Stimulated activated memory B cell treated with anti-CD40 and anti-IgM and Interleukin-4, amounts not matched to agents 10 μg/mL and 1 μg/mL and 100 μg/mL, for 72 hours (primary cell): ENCODE measurements at regions not wholly inside any gene's neighbourhood (a gene's known extent, or its start where the extent isn't known, plus 50 kb on each side); places are given as distances from the start of the nearest gene placed in this dataset.

Source experiments
- ATAC-seq: fragments of 150-1000 bp; cut with Tn5 transposase; 2 replicates; pipeline ENCODE4 v1.10.0; 2021
- H3K27ac Mint-ChIP-seq: one replicate; pipeline ENCODE4 v1.8.0; 2022; ENCODE audit warnings: mild to moderate bottlenecking, mixed read lengths
- H3K27me3 Mint-ChIP-seq: one replicate; pipeline ENCODE4 v1.8.0; 2022; ENCODE audit warnings: mixed read lengths
- H3K36me3 Mint-ChIP-seq: one replicate; pipeline ENCODE4 v1.8.0; 2022; ENCODE audit warnings: mixed read lengths
- H3K4me1 Mint-ChIP-seq: one replicate; pipeline ENCODE4 v1.8.0; 2022; ENCODE audit warnings: mixed read lengths
- H3K4me3 Mint-ChIP-seq: one replicate; pipeline ENCODE4 v1.8.0; 2022; ENCODE audit warnings: mild to moderate bottlenecking, moderate library complexity, mixed read lengths
- H3K9me3 Mint-ChIP-seq: one replicate; pipeline ENCODE4 v1.8.0; 2022; ENCODE audit warnings: mixed read lengths

GRCh38 chr3:40827226-40827625 is 302.5 kb downstream of the ZNF621 start:
- Mint-ChIP-seq H3K27me3 (no peaks in the 10 kb centered on the region), H3K4me3 (no peak overlapping the region), H3K36me3 (no peaks in the 10 kb centered on the region), H3K9me3 (no peaks in the 10 kb centered on the region), H3K27ac (no peak overlapping the region), H3K4me1 (no peaks in the 10 kb centered on the region)
- no peak for ATAC-seq

GRCh38 chr3:40827942-40828688 is 303.4 kb downstream of the ZNF621 start:
- Mint-ChIP-seq H3K9me3 (no peaks in the 10 kb centered on the region), H3K4me1 (no peaks in the 10 kb centered on the region), H3K4me3 (no peak overlapping the region), H3K36me3 (no peaks in the 10 kb centered on the region), H3K27ac (no peak overlapping the region), H3K27me3 (peaks cover 8% of the 10 kb centered on the region)
- ATAC-seq = no peak

GRCh38 chr3:40828741-40829415 is 304.1 kb downstream of the ZNF621 start:
- no peaks in the 10 kb centered on the region for H3K4me1 Mint-ChIP-seq
- no peaks in the 10 kb centered on the region for H3K9me3 Mint-ChIP-seq
- H3K4me3 Mint-ChIP-seq = no peak overlapping the region
- no peak overlapping the region for H3K27ac Mint-ChIP-seq
- peaks cover 8% of the 10 kb centered on the region for H3K27me3 Mint-ChIP-seq
- no peak for ATAC-seq
- no peaks in the 10 kb centered on the region for H3K36me3 Mint-ChIP-seq

DNA sequence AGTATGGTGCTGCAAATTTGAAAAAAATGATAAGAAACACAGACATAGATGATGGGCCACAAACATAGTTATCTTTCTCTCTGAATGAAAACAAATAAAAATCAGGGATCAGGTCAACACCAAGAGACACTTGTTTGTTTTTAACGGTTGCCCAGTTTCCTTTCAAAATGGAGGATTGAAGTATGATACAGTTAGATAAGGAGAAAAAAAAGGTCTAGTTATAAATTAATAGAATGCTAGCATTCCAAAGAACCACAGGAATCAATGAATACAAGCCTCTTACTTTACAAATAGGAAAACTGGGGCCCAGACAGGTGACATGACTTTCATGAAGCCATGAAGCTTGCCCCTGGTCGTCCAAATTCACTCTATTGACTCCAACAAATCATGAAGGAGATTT is 305.1 kb downstream of the ZNF621 start:
- no peak for ATAC-seq
- Mint-ChIP-seq H3K36me3 (no peaks in the 10 kb centered on the region), H3K27ac (no peak overlapping the region), H3K27me3 (peaks cover 8% of the 10 kb centered on the region), H3K9me3 (no peaks in the 10 kb centered on the region), H3K4me1 (no peaks in the 10 kb centered on the region), H3K4me3 (no peak overlapping the region)

DNA sequence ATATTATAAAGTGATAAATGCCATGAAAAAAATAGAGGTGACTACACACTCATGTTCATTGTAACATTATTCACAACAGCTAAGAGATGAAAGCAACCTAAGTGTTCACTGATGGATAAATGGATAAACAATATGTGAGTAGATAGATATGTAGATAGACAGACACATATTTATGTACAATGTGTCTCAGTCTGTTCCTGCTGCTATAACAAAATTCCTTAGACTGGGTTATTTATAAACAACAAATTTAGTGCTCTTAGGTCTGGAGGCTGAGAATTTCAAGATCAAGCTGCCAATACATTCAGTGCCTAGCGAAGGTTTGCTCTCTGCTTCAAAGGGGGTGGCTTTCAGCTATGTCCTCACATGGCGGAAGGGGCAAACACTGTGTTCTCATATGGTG is 312.5 kb downstream of the ZNF621 start:
- Mint-ChIP-seq H3K27me3 (peaks cover 8% of the 10 kb centered on the region), H3K36me3 (no peaks in the 10 kb centered on the region), H3K27ac (no peak overlapping the region), H3K9me3 (no peaks in the 10 kb centered on the region), H3K4me3 (no peak overlapping the region), H3K4me1 (no peaks in the 10 kb centered on the region)
- no peak for ATAC-seq

- Mint-ChIP-seq H3K4me1 (no peaks in the 10 kb centered on the region), H3K9me3 (peaks cover 8% of the 10 kb centered on the region), H3K27me3 (peaks cover 7% of the 10 kb centered on the region), H3K27ac (no peak overlapping the region), H3K36me3 (no peaks in the 10 kb centered on the region), H3K4me3 (no peak overlapping the region)
- no peak for ATAC-seq
These were observed 316.4 kb downstream of the ZNF621 start for GRCh38 chr3:40841131-40841530.

- H3K4me1 Mint-ChIP-seq = no peaks in the 10 kb centered on the region
- no peaks in the 10 kb centered on the region for H3K36me3 Mint-ChIP-seq
- H3K27ac Mint-ChIP-seq = no peak overlapping the region
- no peak overlapping the region for H3K4me3 Mint-ChIP-seq
- peaks cover 9% of the 10 kb centered on the region for H3K27me3 Mint-ChIP-seq
- no peak for ATAC-seq
- peaks cover 8% of the 10 kb centered on the region for H3K9me3 Mint-ChIP-seq
These were observed 316.9 kb downstream of the ZNF621 start for GRCh38 chr3:40841570-40842109.

DNA sequence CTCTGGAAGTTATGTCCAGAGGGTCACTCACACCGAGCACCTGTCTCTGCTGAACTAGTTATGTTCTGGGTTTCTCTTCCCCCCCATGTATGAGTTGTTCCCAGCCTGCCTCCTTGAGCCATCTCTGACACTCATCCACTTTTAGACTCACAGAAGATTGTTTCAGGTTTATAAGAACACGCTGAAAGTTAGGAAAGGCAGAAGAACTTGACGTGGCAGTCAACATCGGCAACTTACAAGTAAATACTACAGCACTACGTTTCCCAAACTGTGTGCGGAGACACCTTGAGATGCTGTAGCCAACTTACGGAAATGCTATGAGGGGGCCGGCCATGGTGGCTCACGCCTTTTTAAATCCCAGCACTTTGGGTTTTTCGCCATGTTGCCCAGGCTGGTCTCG is 318.0 kb downstream of the ZNF621 start:
- Mint-ChIP-seq H3K27ac (no peak overlapping the region), H3K36me3 (no peaks in the 10 kb centered on the region), H3K4me3 (no peak overlapping the region), H3K9me3 (peaks cover 8% of the 10 kb centered on the region), H3K27me3 (peaks cover 9% of the 10 kb centered on the region), H3K4me1 (no peaks in the 10 kb centered on the region)
- ATAC-seq = no peak

- Mint-ChIP-seq H3K27me3 (peaks cover 9% of the 10 kb centered on the region), H3K4me3 (no peak overlapping the region), H3K36me3 (no peaks in the 10 kb centered on the region), H3K27ac (no peak overlapping the region), H3K9me3 (peaks cover 8% of the 10 kb centered on the region), H3K4me1 (no peaks in the 10 kb centered on the region)
- no peak for ATAC-seq
These were observed 318.5 kb downstream of the ZNF621 start for GRCh38 chr3:40843208-40843624.

DNA sequence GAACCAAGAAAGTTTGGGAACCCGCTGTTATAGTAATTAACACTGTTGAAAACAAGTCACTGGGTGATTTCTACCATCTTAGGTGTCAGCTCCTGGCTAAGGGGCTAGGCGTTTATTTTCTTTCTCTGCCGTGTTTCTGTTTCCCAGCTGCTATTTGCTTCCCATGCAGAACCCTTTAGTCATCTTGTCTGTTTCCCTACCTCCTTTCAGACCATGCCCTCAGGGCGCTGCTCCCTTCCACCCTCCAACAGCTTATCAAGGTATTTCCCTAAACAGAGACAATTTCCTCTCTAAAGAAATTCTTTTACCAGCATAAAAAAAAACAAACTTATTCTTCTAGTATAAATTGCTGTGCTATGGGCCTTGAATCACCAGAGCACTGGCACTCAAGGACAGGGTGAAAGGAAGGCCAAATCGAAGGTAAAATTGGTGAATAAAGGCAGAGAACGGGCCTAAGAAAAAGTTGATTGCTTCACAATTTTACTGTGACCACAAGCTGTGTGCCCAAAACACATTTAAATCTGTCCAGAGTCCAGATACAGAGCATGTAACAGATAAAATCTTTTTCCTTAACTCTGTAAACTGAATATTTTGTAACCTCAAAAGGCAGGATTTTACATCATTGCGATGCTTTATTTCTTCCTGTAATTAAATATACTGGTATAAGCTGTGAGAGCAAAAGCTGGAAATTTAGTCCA is 319.2 kb downstream of the ZNF621 start:
- H3K4me3 Mint-ChIP-seq = no peak overlapping the region
- H3K27me3 Mint-ChIP-seq = peaks cover 9% of the 10 kb centered on the region
- ATAC-seq = no peak
- H3K4me1 Mint-ChIP-seq = no peaks in the 10 kb centered on the region
- H3K9me3 Mint-ChIP-seq = peaks cover 8% of the 10 kb centered on the region
- no peaks in the 10 kb centered on the region for H3K36me3 Mint-ChIP-seq
- no peak overlapping the region for H3K27ac Mint-ChIP-seq

DNA sequence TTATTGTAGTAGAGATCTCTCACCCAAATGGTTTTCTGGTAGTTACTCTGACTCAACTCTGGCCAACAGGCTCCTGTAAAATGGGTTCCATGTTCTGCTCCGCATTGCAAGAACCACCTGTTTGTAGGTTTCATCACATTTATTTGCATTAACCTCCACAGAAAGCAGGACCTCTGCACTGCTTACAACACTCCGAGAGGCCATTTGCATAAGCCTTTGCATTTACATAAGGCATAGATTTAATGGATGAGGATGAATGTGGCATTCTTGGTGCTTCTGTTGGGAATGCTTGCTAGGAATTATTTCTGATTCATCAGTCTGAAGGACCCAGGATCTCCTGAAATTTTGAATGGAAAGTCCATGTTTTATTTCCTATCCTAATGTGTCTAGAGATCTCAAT is 320.1 kb downstream of the ZNF621 start:
- peaks cover 8% of the 10 kb centered on the region for H3K9me3 Mint-ChIP-seq
- no peak for ATAC-seq

DNA sequence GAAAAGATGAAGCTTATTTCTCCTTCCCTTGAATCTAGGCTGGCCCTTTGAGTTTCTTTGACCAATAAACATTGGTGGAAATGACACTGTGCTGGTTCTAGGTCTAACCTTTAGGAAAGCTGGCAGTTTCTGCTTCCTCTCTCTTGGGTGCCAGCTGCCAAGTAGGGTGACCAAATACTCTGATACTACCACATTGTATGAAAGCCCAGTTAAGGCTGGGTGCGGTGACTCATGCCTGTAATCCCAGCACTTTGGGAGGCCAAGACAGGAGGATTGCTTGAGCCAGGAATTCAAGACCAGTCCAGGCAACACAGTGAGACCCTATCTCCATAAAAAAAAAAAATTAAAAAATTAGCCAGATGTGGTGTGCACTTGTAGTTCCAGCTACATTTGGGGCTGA is 320.7 kb downstream of the ZNF621 start:
- Mint-ChIP-seq H3K36me3 (no peaks in the 10 kb centered on the region), H3K4me1 (no peaks in the 10 kb centered on the region), H3K27ac (no peak overlapping the region), H3K4me3 (no peak overlapping the region), H3K27me3 (peaks cover 9% of the 10 kb centered on the region), H3K9me3 (peaks cover 8% of the 10 kb centered on the region)
- no peak for ATAC-seq

More for the DNA sequence above, 320.1 kb downstream of the ZNF621 start:
- Mint-ChIP-seq H3K4me1 (no peaks in the 10 kb centered on the region), H3K36me3 (no peaks in the 10 kb centered on the region), H3K4me3 (no peak overlapping the region), H3K27me3 (peaks cover 9% of the 10 kb centered on the region), H3K27ac (no peak overlapping the region)

- no peak overlapping the region for H3K4me3 Mint-ChIP-seq
- H3K27me3 Mint-ChIP-seq = peaks cover 9% of the 10 kb centered on the region
- ATAC-seq = no peak
- no peaks in the 10 kb centered on the region for H3K36me3 Mint-ChIP-seq
- H3K27ac Mint-ChIP-seq = no peak overlapping the region
- peaks cover 8% of the 10 kb centered on the region for H3K9me3 Mint-ChIP-seq
- no peaks in the 10 kb centered on the region for H3K4me1 Mint-ChIP-seq
These were observed 321.2 kb downstream of the ZNF621 start for GRCh38 chr3:40845916-40846315.

- Mint-ChIP-seq H3K4me1 (no peaks in the 10 kb centered on the region), H3K4me3 (no peak overlapping the region), H3K9me3 (peaks cover 8% of the 10 kb centered on the region), H3K36me3 (no peaks in the 10 kb centered on the region), H3K27me3 (peaks cover 9% of the 10 kb centered on the region), H3K27ac (no peak overlapping the region)
- no peak for ATAC-seq
These were observed 321.7 kb downstream of the ZNF621 start for GRCh38 chr3:40846451-40846850.

DNA sequence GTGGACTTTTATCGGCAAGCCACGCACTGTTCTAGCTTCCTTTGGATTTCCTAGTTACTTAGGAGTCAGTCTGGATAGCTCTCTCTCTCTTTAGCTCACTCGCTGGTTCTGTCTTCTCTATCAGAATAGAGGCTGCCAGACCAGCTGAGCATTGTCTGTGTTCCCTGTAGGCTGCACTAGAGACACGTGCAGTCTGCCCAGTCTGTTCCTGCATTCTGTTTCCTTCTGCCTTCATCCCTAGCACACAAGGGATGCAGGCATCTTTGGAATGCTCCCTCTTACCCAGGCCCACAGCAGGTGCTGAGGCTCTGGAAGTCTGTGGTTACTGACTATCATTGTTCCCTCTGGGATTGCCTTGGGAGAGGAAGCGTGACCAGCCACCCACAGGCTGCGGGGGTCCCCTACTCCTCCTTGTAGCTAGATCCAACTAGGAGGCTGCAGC is 322.8 kb downstream of the ZNF621 start:
- Mint-ChIP-seq H3K9me3 (peaks cover 8% of the 10 kb centered on the region), H3K4me3 (no peak overlapping the region), H3K4me1 (no peaks in the 10 kb centered on the region), H3K27me3 (peaks cover 9% of the 10 kb centered on the region), H3K36me3 (no peaks in the 10 kb centered on the region), H3K27ac (no peak overlapping the region)
- ATAC-seq = no peak
